ENCODE measurements at regions not wholly inside any gene's neighbourhood (a gene's known extent, or its start where the extent isn't known, plus 50 kb on each side); places are given as distances from the start of the nearest gene placed in this dataset.
"Not testable (repeated sequence)": the region's sequence is repeated elsewhere in the genome, so short reads cannot be mapped to it uniquely, and the experiment has no call there.

GRCh38 chrX:45982958-45983727 lies 562.1 kb downstream of the ZNF674 start:
- DNase-seq: not testable (repeated sequence)

GRCh38 chrX:45980726-45981125 lies 564.5 kb downstream of the ZNF674 start:
- no peak for DNase-seq

GRCh38 chrX:45975633-45976032 lies 569.6 kb downstream of the ZNF674 start:
- DNase-seq: no peak

- no peak for DNase-seq
Measured at GRCh38 chrX:45972636-45973035, 572.6 kb downstream of the ZNF674 start.

GRCh38 chrX:45959567-45959966 lies 585.7 kb downstream of the ZNF674 start:
- DNase-seq: no peak

GRCh38 chrX:45956191-45956870 lies 588.9 kb downstream of the ZNF674 start:
- DNase-seq: no peak

GRCh38 chrX:45955661-45956060 lies 589.6 kb downstream of the ZNF674 start:
- DNase-seq: no peak

- no peak for DNase-seq
Measured at GRCh38 chrX:45954026-45954425, 591.2 kb downstream of the ZNF674 start.

GRCh38 chrX:45952030-45952429 lies 593.2 kb downstream of the ZNF674 start:
- DNase-seq: no peak

- DNase-seq: no peak
Measured at GRCh38 chrX:45935408-45935807, 609.8 kb downstream of the ZNF674 start.

GRCh38 chrX:45912316-45912715 lies 632.9 kb downstream of the ZNF674 start:
- no peak for DNase-seq

- no peak for DNase-seq
Measured at GRCh38 chrX:45907786-45908185, 637.4 kb downstream of the ZNF674 start.

- no peak for DNase-seq
Measured at GRCh38 chrX:45903781-45904201, 641.4 kb downstream of the ZNF674 start.

GRCh38 chrX:45900766-45901615 lies 644.2 kb downstream of the ZNF674 start:
- DNase-seq: no peak

GRCh38 chrX:45894864-45895645 lies 650.2 kb downstream of the ZNF674 start:
- no peak for DNase-seq

- DNase-seq: no peak
Measured at GRCh38 chrX:45889471-45889870, 655.8 kb downstream of the ZNF674 start.

- DNase-seq: no peak
Measured at GRCh38 chrX:45888518-45888917, 656.7 kb downstream of the ZNF674 start.

GRCh38 chrX:45885931-45886330 lies 659.3 kb downstream of the ZNF674 start:
- DNase-seq: no peak

GRCh38 chrX:45879512-45879911 lies 665.7 kb downstream of the ZNF674 start:
- no peak for DNase-seq

- DNase-seq: no peak
Measured at GRCh38 chrX:45876206-45876605, 669.0 kb downstream of the ZNF674 start.

GRCh38 chrX:45873781-45874180 lies 671.4 kb downstream of the ZNF674 start:
- DNase-seq: no peak

- no peak for DNase-seq
Measured at GRCh38 chrX:45872480-45872879, 671.8 kb upstream of the DIPK2B start.

GRCh38 chrX:45868425-45868824 lies 667.7 kb upstream of the DIPK2B start:
- no peak for DNase-seq

All from stimulated activated CD8-positive, alpha-beta memory T cell treated with anti-CD3 and anti-CD28 coated beads, Interleukin-4, amount 100 ng/mL, for 48 hours (primary cell).